Right lobe of liver (tissue), 6 donors: ENCODE measurements at regions not wholly inside any gene's neighbourhood (a gene's known extent, or its start where the extent isn't known, plus 50 kb on each side); places are given as distances from the start of the nearest gene placed in this dataset.
A peak's percentile ranks its signal among the peaks of the same experiment; 100 is the strongest.
"Not testable (repeated sequence)": the region's sequence is repeated elsewhere in the genome, so short reads cannot be mapped to it uniquely, and the experiment has no call there.

Source experiments
- ATAC-seq, 4 donors: fragments of 200-7000 bp; cut with Tn5 transposase; one replicate each; pipeline ENCODE4 v1.9.1; 2020; ENCODE audit warnings: mild to moderate bottlenecking in 4 of 4, moderate library complexity in 4 of 4
- DNase-seq, 3 donors: peaks; one replicate each; pipeline ENCODE4 v3.0.0-alpha.2; 2020
- H3K27ac ChIP-seq, 3 donors: fragments of 200-600 bp; one replicate each; pipeline ENCODE4 v1.8.0; 2022
- H3K27me3 ChIP-seq, 2 donors: fragments of 200-600 bp; one replicate each; pipeline ENCODE4 v1.8.0; 2022
- H3K36me3 ChIP-seq, 4 donors: fragments of 200-600 bp; sonication (generic) in 1 of 4; one replicate each; pipeline versions ENCODE4 v1.5.1 to v1.8.0; 2017 to 2022; ENCODE audit warnings: control low read depth in 1 of 4
- H3K4me1 ChIP-seq, 4 donors: fragments of 200-600 bp; sonication (generic) in 1 of 4; one replicate each; pipeline versions ENCODE4 v1.5.1 to v1.8.0; 2017 to 2022; ENCODE audit warnings: control low read depth in 1 of 4
- H3K4me3 ChIP-seq, 3 donors: fragments of 200-600 bp; one replicate each; pipeline ENCODE4 v1.8.0; 2022
- H3K9me3 ChIP-seq, 4 donors: fragments of 200-600 bp; sonication (generic) in 1 of 4; one replicate each; pipeline versions ENCODE4 v1.5.1 to v1.8.0; 2017 to 2022; ENCODE audit warnings: control low read depth in 1 of 4
- CTCF ChIP-seq, 4 donors: fragments of 200-600 bp in 3 of 4; fragments of 450-650 bp in 1 of 4; IDR thresholded peaks; one replicate each; pipeline versions ENCODE4 v1.5.1 to v1.8.0; 2016 to 2022; ENCODE audit warnings: antibody characterized with exemption in 4 of 4, mild to moderate bottlenecking in 2 of 4
- POLR2A ChIP-seq: fragments of 450-650 bp; IDR thresholded peaks from one replicate; pipeline ENCODE4 v1.6.1; 2017; ENCODE audit warnings: antibody characterized with exemption, mild to moderate bottlenecking
- WGBS: methylation state at CpG from one replicate; pipeline ENCODE4 v1.1.6; 2018; ENCODE audit warnings: low coverage, low lambda C conversion rate; ENCODE audit not compliant: insufficient coverage; ENCODE audit errors: missing lambda C conversion rate; 5-methylcytosine and 5-hydroxymethylcytosine counted together
- intact Hi-C, 2 donors: fragments of 100-400 bp; cut with DNase I; formaldehyde crosslinking; loops; one replicate each; pipeline versions ENCODE4 v1.11.2 to v1.14.1; 2022
- donor health status: DM: no; HTN: yes; CAD: no.
- donor health status: DM: no; HTN: no; CAD: no.
- donor health status: DM: no; HTN: no; CAD: no.
- donor health status: DM: no; HTN: yes; CAD: no.
- donor health status: DM: no; HTN: yes; CAD: no.

GRCh38 chr11:97702951-97703350 is 1313.1 kb downstream of the JRKL start:
- WGBS, result 17% methylated on average over 1 of the region's 1 CpG
- intact Hi-C loops, result no loop called here
- no peaks in the 10 kb centered on the region for H3K9me3 ChIP-seq

DNA sequence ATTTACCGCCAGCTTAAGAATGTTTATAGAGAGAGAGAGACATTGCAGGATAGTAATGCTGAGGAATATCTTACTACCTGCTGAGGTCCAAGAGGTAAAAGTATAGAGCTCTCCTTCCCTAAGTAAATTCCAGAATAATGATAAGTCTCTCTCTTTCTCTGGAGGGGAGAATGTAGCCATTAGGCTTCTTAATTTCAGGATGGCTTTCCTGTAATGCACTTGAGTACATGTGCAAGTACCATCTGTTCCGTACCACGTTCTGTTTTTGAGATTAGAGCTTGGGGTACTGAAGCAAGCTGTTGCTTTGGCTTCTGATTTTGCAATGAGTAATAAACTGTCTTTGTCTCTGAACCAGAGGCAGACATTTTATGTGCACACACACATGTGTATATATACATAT is 1314.0 kb downstream of the JRKL start:
- Histone ChIP-seq H3K9me3 (no peaks in the 10 kb centered on the region), H3K4me1 (no peaks in the 10 kb centered on the region), H3K4me3 (no peak overlapping the region), H3K27ac (no peak overlapping the region), H3K27me3 (no peaks in the 10 kb centered on the region), H3K36me3 (no peaks in the 10 kb centered on the region)
- intact Hi-C loops, result no loop called here
- DNase-seq, result no peak
- no peak for TF ChIP-seq POLR2A
- no peak for TF ChIP-seq CTCF (IDR thresholded peaks at IDR 0.05)
- WGBS, result 40% methylated on average over 3 of the region's 3 CpGs
- ATAC-seq, result no peak

More at GRCh38 chr11:97702951-97703350, 1313.1 kb downstream of the JRKL start:
- no peak for TF ChIP-seq CTCF (IDR thresholded peaks at IDR 0.05)
- TF ChIP-seq POLR2A, result no peak
- Histone ChIP-seq H3K27ac (no peak overlapping the region), H3K4me1 (no peaks in the 10 kb centered on the region), H3K36me3 (no peaks in the 10 kb centered on the region), H3K4me3 (no peak overlapping the region), H3K27me3 (no peaks in the 10 kb centered on the region)
- DNase-seq (no peak), ATAC-seq (no peak)

GRCh38 chr11:97705441-97705840 is 1315.3 kb upstream of the CNTN5 start:
- ATAC-seq, H3K4me3 ChIP-seq, intact Hi-C loops, H3K27me3 ChIP-seq, H3K9me3 ChIP-seq, H3K27ac ChIP-seq, H3K4me1 ChIP-seq, H3K36me3 ChIP-seq, DNase-seq: not testable (repeated sequence)
- WGBS, result 35% methylated on average over 1 of the region's 1 CpG

DNA sequence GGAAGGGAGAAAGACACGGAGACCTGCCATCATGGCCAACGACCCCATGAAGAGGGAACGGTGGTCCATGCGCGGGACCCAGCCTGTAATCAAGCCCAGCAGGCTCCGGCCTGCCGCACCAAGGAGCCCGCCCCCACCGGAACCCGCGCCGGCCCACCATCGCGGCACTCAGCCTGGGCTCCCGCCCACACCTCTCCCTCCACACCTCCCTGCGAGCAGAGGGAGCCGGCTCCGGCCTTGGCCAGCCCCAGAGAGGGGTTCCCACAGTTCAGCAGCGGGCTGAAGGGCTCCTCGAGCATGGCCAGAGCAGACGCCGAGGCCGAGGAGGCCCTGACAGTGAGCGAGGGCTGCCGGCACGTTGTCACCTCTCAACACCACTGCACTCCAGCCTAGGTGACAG is 1302.8 kb upstream of the CNTN5 start:
- no peaks in the 10 kb centered on the region for H3K36me3 ChIP-seq
- H3K9me3 ChIP-seq, result no peaks in the 10 kb centered on the region
- no peaks in the 10 kb centered on the region for H3K4me1 ChIP-seq
- H3K27me3 ChIP-seq, result no peaks in the 10 kb centered on the region
- H3K27ac ChIP-seq, result no peak overlapping the region
- intact Hi-C loops, result no loop called here
- no peak for TF ChIP-seq POLR2A
- 85% methylated on average over 8 of the region's 26 CpGs for WGBS
- no peak overlapping the region for H3K4me3 ChIP-seq
- DNase-seq, result peak in 1 of 3 donors; percentile 45
- peak in 1 of 4 donors; percentile 32 for ATAC-seq

DNA sequence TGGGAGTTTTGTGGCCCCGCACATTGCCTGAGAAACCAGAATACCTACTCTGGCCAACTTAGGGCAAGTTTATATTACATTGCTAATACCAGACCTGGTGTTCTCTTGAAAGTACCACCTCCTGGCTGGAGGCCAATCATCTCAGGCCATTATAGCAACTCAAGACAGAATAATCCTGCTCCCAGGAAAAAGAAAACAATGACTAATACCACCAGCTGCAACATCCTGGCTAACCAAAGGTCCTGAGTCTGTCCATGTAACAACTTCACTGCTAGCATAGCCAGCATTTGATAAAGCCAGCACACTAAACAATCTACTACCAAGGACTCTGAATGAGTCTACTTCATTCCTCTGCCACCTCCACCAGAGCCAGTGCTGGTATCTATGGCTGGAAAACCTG is 1298.7 kb upstream of the CNTN5 start:
- DNase-seq, result no peak
- Histone ChIP-seq H3K4me3 (no peak overlapping the region), H3K9me3 (no peaks in the 10 kb centered on the region), H3K4me1 (no peaks in the 10 kb centered on the region), H3K27me3 (no peaks in the 10 kb centered on the region), H3K27ac (no peak overlapping the region), H3K36me3 (no peaks in the 10 kb centered on the region)
- TF ChIP-seq POLR2A (no peak), CTCF (IDR thresholded peaks at IDR 0.05) (no peak)
- WGBS, result 71% methylated on average over 1 of the region's 1 CpG
- intact Hi-C loops, result no loop called here
- no peak for ATAC-seq

GRCh38 chr11:97722721-97723120 is 1298.0 kb upstream of the CNTN5 start:
- Histone ChIP-seq H3K27ac (no peak overlapping the region), H3K27me3 (no peaks in the 10 kb centered on the region), H3K4me3 (no peak overlapping the region), H3K4me1 (no peaks in the 10 kb centered on the region), H3K9me3 (no peaks in the 10 kb centered on the region), H3K36me3 (no peaks in the 10 kb centered on the region)
- TF ChIP-seq CTCF (IDR thresholded peaks at IDR 0.05) (no peak), POLR2A (no peak)
- DNase-seq (peak in 1 of 3 donors; percentile 19), ATAC-seq (no peak)
- WGBS, result no CpG with 5 or more reads among the region's 1 CpG
- intact Hi-C loops, result no loop called here
